HCT116 (cell line): ENCODE measurements at regions not wholly inside any gene's neighbourhood (a gene's known extent, or its start where the extent isn't known, plus 50 kb on each side); places are given as distances from the start of the nearest gene placed in this dataset.

ENCODE experiments used
- CEBPB ChIP-seq: IDR thresholded peaks from 2 replicates; pipeline ENCODE4 v1.6.1; 2012; ENCODE audit warnings: low read depth
- EZH2 ChIP-seq: fragments of 200-600 bp; sonication (generic); IDR thresholded peaks from 2 replicates; pipeline ENCODE4 v1.6.1; 2017; ENCODE audit warnings: antibody characterized with exemption, mixed run types
- POLR2A ChIP-seq: IDR thresholded peaks from 2 replicates; pipeline ENCODE4 v1.7.0; 2011; ENCODE audit warnings: borderline replicate concordance; ENCODE audit not compliant: insufficient read depth, insufficient read length; ENCODE audit errors: extremely low read depth
- POLR2AphosphoS5 ChIP-seq: IDR thresholded peaks from 2 replicates; pipeline ENCODE4 v1.6.1; 2011; ENCODE audit warnings: mild to moderate bottlenecking, low read depth, low read length, moderate library complexity
- SIN3A ChIP-seq: IDR thresholded peaks from 2 replicates; pipeline ENCODE4 v1.6.1; 2012; ENCODE audit warnings: low read depth
- YY1 ChIP-seq: IDR thresholded peaks from 2 replicates; pipeline ENCODE4 v1.6.1; 2011; ENCODE audit warnings: low read length, low read depth, moderate library complexity, mild to moderate bottlenecking; ENCODE audit not compliant: insufficient replicate concordance; ENCODE audit errors: extremely low read depth
- TF ChIP-seq, protein P1 (sequence below): IDR thresholded peaks from 2 replicates; pipeline ENCODE4 v1.6.1; 2012

DNA sequence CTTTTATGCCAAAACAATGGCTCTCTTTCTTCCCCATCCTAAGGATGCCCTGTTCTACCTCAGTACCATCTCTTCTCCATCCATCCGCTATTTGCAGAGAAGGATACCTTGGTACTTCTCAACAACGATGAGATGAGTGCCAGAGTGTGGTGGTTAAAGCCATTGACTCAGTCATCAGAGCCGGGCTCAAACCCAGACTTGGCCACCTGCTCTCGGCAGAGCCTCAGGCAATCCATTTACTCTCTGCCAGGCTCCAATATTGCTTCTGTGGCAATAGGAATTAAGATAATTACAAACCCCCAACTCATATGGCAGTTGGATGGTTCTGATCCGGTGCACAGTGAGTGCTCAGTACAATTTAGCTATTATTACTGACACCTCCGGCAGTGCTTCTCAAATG lies 121.3 kb downstream of the PRLHR start:
- TF ChIP-seq CEBPB (no peak), YY1 (no peak), SIN3A (no peak), POLR2A (no peak), EZH2 (no peak), POLR2AphosphoS5 (no peak)
- TF ChIP-seq, protein P1, sequence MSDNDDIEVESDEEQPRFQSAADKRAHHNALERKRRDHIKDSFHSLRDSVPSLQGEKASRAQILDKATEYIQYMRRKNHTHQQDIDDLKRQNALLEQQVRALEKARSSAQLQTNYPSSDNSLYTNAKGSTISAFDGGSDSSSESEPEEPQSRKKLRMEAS: no peak
